RPMI8226 (cell line): ENCODE measurements at regions not wholly inside any gene's neighbourhood (a gene's known extent, or its start where the extent isn't known, plus 50 kb on each side); places are given as distances from the start of the nearest gene placed in this dataset.
A peak's percentile ranks its signal among the peaks of the same experiment; 100 is the strongest.
"Not testable (repeated sequence)": the region's sequence is repeated elsewhere in the genome, so short reads cannot be mapped to it uniquely, and the experiment has no call there.

Experiments used
- DNase-seq: peaks from one replicate; pipeline ENCODE4 v3.0.0-alpha.2; 2015

- DNase-seq, result no peak
Observed at GRCh38 chr7:79531905-79532664, 78.6 kb upstream of the MAGI2 start.

DNA sequence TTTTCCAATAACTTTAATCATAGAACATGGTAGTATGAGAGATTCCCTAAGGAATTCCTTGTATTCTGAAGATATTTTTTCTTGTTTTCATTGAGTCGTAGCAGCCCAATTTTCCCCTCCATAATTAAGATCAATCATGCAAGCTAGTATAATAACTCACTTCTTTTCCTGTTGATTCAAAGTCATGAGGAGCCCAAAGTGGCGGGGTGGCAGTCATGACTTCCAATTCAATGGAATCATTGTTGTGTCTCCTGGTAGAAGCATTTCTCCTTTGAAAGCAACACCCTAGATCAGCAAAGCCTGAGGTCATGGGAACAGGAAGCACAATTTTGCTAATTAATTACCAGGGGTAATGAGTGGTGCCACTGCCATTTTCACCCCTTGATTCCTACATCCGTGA, 77.6 kb upstream of the MAGI2 start:
- no peak for DNase-seq

- DNase-seq, result no peak
Observed at GRCh38 chr7:79529881-79530235, 76.4 kb upstream of the MAGI2 start.

DNA sequence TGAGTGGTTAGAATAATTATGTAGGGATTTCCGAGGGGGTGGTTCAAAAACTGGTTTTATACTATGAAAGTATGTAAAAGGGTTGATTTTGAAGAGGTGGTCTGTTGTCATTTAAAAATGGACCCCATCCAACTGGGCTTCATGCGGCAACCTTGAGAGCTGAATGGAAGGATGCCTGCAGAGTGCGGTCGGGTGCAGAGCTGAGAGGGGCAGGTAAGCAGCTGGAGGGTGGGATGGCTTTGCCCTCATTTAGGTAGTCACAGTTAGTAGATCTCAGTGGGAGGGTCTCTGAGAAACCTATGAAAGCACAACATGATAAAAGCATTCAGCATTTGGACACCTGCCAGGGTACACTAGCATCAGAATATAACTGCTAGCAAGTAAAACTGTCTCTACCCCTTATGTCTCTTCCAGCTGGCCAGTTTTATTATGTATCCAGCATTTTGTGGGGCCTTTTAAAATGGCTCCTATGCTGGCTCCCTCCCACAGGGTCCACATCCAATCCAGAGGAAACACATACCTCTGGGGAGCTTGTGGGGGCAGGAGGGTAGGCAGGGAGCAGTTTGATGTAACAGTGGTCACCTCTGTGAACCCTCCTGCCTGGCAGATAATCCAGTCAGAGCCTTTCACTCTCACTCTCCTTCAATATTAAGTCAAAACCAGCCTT, 75.9 kb upstream of the MAGI2 start:
- no peak for DNase-seq

DNA sequence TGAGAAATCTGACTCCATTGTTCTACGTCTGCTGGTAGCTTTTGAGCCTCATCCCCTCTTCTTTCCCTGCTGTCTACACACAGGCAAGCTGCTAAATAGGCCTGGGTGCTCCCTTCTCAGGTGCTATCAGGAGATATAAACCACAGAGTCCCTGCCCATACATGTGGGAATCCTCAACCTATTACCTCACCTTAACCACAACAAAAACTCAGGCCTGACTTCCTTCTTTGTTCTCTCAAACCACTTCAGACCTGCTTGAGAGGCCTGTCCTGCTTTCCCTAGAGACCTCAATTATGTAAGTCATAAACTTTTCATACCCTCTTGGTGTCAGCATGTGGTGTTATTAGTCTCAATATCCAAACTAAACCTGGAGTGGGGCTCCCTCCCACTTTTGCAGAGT, 75.0 kb upstream of the MAGI2 start:
- DNase-seq, result no peak

DNA sequence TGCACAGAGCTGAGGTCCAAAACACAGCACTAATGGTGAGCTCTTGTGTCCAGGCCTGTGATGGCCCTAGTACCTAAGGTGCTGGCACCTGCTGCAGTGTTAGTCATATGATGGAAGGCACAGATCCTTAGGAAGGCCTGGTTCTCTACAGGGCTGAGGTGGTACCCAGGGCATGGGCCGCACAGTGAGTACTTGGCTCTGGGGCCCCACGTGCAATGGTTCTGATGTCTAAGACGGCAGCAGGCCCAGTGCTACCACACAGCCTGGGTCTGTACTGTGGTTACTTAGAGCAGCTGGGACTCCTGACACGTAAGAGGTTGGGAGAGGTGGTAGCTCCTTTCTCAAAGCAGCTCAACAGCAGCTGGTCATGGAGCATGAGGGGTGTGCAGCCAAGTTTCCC, 70.6 kb upstream of the MAGI2 start:
- no peak for DNase-seq

DNA sequence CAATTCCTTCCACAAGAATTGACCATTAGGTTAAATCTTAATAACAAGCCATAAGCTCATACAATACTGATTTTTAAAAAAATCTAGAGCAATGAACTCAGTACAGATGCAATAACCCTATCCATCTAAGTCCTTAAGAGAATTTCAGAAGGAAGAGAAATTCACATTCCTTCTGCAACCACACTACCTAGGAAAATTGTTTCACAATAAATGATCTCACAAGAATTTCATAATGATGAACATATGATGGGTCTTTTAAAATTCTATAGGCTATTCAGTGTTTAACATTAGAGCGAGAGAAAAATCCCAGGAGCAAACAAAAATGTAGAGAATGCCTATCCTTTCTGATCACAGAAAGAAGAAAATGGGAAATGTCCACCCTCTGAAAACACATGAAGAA, 70.0 kb upstream of the MAGI2 start:
- DNase-seq, result no peak

DNA sequence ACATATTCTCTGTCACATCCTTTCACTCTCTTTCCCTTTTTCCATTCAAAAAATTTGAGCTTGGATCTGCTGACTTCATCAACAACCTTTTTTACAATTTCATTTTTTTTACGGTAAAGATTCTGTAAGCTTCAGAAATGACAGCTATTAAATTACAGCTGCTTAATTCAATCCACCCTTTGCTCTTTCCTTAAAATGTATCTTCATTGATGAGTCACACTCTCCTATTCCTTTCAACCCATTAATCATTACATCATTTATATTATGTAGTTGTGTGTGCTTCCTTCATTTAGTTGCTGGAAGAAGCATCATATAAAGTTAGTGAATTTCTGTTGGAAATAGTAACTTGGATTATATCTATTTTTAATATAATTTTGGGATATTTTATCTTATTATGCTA, 67.1 kb upstream of the MAGI2 start:
- DNase-seq, result no peak

- DNase-seq, result no peak
Observed at GRCh38 chr7:79515358-79515757, 61.9 kb upstream of the MAGI2 start.

DNA sequence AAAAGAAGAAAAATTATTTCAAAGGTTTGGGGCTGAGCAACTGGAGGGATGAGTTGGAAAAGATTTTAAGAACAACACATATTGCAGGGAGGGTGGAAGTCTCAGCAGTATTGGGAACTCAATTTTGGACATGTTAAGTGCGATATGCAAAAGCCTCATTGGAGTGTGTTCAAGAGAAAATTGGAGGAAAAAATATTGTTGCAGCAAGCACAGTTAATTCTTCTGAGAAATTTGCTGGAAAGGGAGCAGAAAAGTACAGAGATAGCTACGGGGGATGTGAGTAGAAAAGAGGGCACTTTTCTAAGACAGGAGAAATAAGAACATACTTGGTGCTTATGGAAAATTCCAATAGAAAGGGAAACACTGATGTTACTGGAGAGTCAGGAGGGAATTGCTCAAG, 59.8 kb upstream of the MAGI2 start:
- no peak for DNase-seq

DNA sequence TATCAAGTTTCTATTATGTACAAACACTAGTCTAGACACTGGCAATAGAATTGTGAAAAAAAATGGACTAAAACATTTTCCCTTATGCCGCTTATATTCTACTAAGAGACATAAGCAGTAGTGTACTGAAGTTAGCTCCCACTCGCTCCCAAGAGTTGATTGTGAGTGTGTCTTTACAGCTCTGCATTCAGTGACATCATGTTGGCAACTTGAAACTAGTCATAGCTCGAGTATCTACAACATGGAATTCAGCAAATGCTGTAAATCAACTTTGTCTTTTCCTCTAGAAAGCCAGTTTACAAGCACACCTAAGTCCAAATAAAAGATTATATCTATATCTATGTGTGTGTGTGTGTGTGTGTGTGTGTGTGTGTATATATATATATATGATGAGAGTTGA, 58.8 kb upstream of the MAGI2 start:
- DNase-seq, result no peak

DNA sequence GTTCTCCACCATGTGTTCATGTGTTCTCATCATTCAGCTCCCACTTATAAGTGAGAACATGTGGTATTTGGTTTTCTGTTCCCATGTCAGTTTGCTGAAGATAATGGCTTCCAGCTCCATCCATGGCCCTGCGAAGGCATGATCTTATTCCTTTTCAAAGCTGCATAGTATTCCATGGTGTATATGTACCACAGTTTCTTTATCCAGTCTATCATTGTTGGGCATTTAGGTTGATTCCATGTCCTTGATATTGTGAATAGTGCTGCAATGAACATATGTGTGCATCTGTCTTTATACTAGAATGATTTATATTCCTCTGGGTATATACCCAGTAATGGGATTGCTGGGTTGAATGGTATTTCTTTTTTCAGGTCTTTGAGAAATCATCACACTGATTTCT, 57.6 kb upstream of the MAGI2 start:
- DNase-seq, result not testable (repeated sequence)

GRCh38 chr7:79507131-79507530, 53.7 kb upstream of the MAGI2 start:
- DNase-seq, result no peak

DNA sequence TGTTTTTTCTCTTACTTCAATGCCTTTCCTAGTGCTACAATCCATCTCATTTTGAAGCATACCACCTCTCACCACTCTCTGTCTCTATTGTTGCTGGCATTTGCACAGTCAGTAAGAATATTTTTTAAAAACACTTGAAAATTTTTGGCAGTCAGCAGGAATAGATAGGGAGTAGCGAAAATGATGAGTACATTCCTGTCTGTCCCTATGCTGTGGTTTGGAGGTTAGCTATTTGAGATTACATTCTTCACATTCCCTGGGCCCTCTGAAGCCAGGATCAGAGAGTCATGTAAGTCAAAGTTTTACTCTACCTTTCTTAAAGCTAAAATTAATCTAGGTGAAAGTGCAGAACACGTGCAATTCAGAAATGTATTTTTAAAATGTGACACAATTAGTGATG, 53.0 kb upstream of the MAGI2 start:
- no peak for DNase-seq

DNA sequence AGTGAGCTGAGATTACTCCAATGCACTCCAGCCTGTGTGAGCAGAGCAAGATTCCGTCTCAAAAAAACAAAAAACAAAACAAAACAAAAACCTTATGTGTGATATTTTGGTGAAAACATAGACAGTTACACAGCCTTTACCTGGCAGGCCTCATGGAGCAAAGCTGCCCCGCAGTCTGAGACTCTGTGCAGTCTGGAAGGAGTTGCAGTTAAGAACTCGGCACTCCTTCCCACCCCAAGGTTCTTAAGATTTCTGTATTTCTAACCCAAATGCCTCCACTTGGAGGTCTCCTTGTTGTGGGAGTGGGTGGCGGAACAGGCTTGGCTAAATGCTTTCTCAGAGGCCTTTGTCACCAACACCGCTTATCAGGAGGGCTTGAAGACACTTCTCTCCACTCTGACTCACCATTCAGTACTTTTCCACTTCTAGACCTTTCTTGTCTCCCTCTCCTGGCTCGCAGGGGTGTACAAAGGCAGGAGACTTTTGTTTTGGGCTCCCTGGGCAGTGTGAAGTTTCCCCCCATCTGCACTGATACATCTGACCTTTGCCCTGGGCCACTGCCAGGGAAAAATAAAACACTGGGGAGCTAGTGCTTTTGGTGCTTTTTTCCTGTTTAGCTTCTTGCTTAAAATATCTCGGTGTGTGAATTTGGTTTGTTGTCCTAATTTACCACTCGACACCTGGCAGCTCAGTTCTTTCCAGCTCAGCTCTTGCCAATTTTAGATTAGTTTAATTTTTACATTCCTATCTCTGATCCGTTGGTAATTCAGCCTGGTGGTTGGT, 51.3 kb upstream of the MAGI2 start:
- DNase-seq, result peak; percentile 73
